ENCODE measurements at regions not wholly inside any gene's neighbourhood (a gene's known extent, or its start where the extent isn't known, plus 50 kb on each side); places are given as distances from the start of the nearest gene placed in this dataset.

GRCh38 chr3:63022114-63022513, 146.9 kb upstream of the CADPS start:
- no peak for DNase-seq (ENCODE audit: low read depth, low spot score)
- ChIA-PET CTCF (no interaction called here), POLR2A (no interaction called here)
- Histone ChIP-seq H3K9me3 (ENCODE audit: control insufficient read depth, insufficient read depth, low read length) (peaks cover 3% of the 10 kb centered on the region; the same call in 1 of the 2 replicates), H3K27me3 (ENCODE audit: control insufficient read depth, insufficient read depth, low read length) (no peaks in the 10 kb centered on the region), H3K27ac (ENCODE audit: low read depth, low read length) (no peak overlapping the region), H3K4me3 (ENCODE audit: low read depth, low read length) (no peak overlapping the region)
- no peak for TF ChIP-seq CTCF (IDR thresholded peaks at IDR 0.05; ENCODE audit: low read depth, low read length)

- Histone ChIP-seq H3K4me3 (ENCODE audit: low read depth, low read length) (no peak overlapping the region), H3K9me3 (ENCODE audit: control insufficient read depth, insufficient read depth, low read length) (peaks cover 3% of the 10 kb centered on the region; the same call in 1 of the 2 replicates), H3K27me3 (ENCODE audit: control insufficient read depth, insufficient read depth, low read length) (no peaks in the 10 kb centered on the region), H3K27ac (ENCODE audit: low read depth, low read length) (no peak overlapping the region)
- POLR2A ChIA-PET = no interaction called here
- DNase-seq (ENCODE audit: low read depth, low spot score) = no peak
- CTCF ChIA-PET = no interaction called here
- no peak for TF ChIP-seq CTCF (IDR thresholded peaks at IDR 0.05; ENCODE audit: low read depth, low read length)
Measured at GRCh38 chr3:63026722-63027121, 151.5 kb upstream of the CADPS start.

GRCh38 chr3:63029326-63029725, 154.1 kb upstream of the CADPS start:
- DNase-seq (ENCODE audit: low read depth, low spot score) = no peak
- ChIA-PET POLR2A (no interaction called here), CTCF (no interaction called here)

GRCh38 chr3:63029921-63030320, 154.7 kb upstream of the CADPS start:
- Histone ChIP-seq H3K4me3 (ENCODE audit: low read depth, low read length) (no peak overlapping the region), H3K27me3 (ENCODE audit: control insufficient read depth, insufficient read depth, low read length) (no peaks in the 10 kb centered on the region), H3K9me3 (ENCODE audit: control insufficient read depth, insufficient read depth, low read length) (peaks cover 3% of the 10 kb centered on the region; the same call in 1 of the 2 replicates), H3K27ac (ENCODE audit: low read depth, low read length) (no peak overlapping the region)
- no peak for DNase-seq (ENCODE audit: low read depth, low spot score)
- CTCF ChIA-PET = interaction anchor here (0.6 kb wide), 1 partner anchor 10 kb away, joined by 4 read pairs; no protein-coding TSS in a partner anchor
- no peak for TF ChIP-seq CTCF (IDR thresholded peaks at IDR 0.05; ENCODE audit: low read depth, low read length)
- POLR2A ChIA-PET = no interaction called here

More at GRCh38 chr3:63029326-63029725, 154.1 kb upstream of the CADPS start:
- H3K9me3 ChIP-seq (ENCODE audit: control insufficient read depth, insufficient read depth, low read length) = peaks cover 3% of the 10 kb centered on the region; the same call in 1 of the 2 replicates
- H3K27ac ChIP-seq (ENCODE audit: low read depth, low read length) = no peak overlapping the region
- no peaks in the 10 kb centered on the region for H3K27me3 ChIP-seq (ENCODE audit: control insufficient read depth, insufficient read depth, low read length)
- no peak overlapping the region for H3K4me3 ChIP-seq (ENCODE audit: low read depth, low read length)
- no peak for TF ChIP-seq CTCF (IDR thresholded peaks at IDR 0.05; ENCODE audit: low read depth, low read length)

DNA sequence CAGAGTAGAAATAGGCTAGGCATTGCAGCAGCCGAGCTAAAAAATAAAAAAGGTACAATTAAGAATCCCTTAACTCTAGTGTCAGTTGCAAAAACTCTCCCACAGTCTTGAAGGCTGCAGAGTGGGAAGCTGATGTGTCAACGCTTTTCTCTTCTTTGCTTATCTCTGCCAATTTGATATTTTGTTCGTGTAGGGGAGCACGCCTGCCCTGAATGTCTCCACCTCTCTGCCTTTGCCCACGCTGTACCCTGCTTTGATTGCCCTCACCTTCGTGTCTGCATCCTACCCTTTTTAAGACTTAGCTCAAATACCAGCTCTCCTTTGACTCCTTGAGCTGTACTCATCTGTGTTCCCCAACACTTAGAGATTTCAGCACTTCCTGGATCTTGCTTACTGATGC, 155.4 kb upstream of the CADPS start:
- Histone ChIP-seq H3K4me3 (ENCODE audit: low read depth, low read length) (no peak overlapping the region), H3K27me3 (ENCODE audit: control insufficient read depth, insufficient read depth, low read length) (no peaks in the 10 kb centered on the region), H3K9me3 (ENCODE audit: control insufficient read depth, insufficient read depth, low read length) (peaks cover 3% of the 10 kb centered on the region; the same call in 1 of the 2 replicates), H3K27ac (ENCODE audit: low read depth, low read length) (no peak overlapping the region)
- TF ChIP-seq CTCF (IDR thresholded peaks at IDR 0.05; ENCODE audit: low read depth, low read length) = no peak
- POLR2A ChIA-PET = no interaction called here
- CTCF ChIA-PET = interaction anchor here (0.6 kb wide), 1 partner anchor 11 kb away, joined by 4 read pairs; no protein-coding TSS in a partner anchor
- DNase-seq (ENCODE audit: low read depth, low spot score) = no peak

All from AG04450 (cell line).